ENCODE measurements at regions not wholly inside any gene's neighbourhood (a gene's known extent, or its start where the extent isn't known, plus 50 kb on each side); places are given as distances from the start of the nearest gene placed in this dataset.

- Mint-ChIP-seq H3K27me3 (ENCODE audit: low read depth, unreplicated experiment) (no peaks in the 10 kb centered on the region), H3K27ac (ENCODE audit: unreplicated experiment) (peak overlapping the region; percentile 98), H3K4me1 (ENCODE audit: low read depth, unreplicated experiment) (peaks cover 26% of the 10 kb centered on the region), H3K9me3 (ENCODE audit: unreplicated experiment) (no peaks in the 10 kb centered on the region), H3K4me3 (ENCODE audit: unreplicated experiment) (peak overlapping the region; percentile 29), H3K36me3 (ENCODE audit: low read depth, unreplicated experiment) (no peaks in the 10 kb centered on the region)
- Histone ChIP-seq H3K9ac (ENCODE audit: low read length) (peak overlapping the region; percentile 49), H3K4me2 (ENCODE audit: low read length) (peak overlapping the region; percentile 75), H3K36me3 (ENCODE audit: insufficient read depth, low read length) (no peaks in the 10 kb centered on the region), H3K4me1 (ENCODE audit: insufficient read depth, low read length) (peaks cover 25% of the 10 kb centered on the region), H4K20me1 (ENCODE audit: insufficient read depth, low read length) (no peaks in the 10 kb centered on the region), H3K4me3 (ENCODE audit: insufficient read depth, low read depth, low read length) (no peak overlapping the region), H2AFZ (ENCODE audit: low read depth, low read length) (no peak overlapping the region), H3K9me3 (ENCODE audit: insufficient read depth, low read depth, low read length) (no peaks in the 10 kb centered on the region), H3K27ac (ENCODE audit: low read depth, low read length) (peak overlapping the region; percentile 79), H3K27me3 (ENCODE audit: insufficient read depth, low read length) (no peaks in the 10 kb centered on the region), H3K79me2 (ENCODE audit: insufficient read depth, low read length) (no peaks in the 10 kb centered on the region)
- TF ChIP-seq CTCF (IDR thresholded peaks at IDR 0.05; ENCODE audit: insufficient read depth, low read depth, low read length) (no peak), EZH2 (IDR thresholded peaks at IDR 0.05; ENCODE audit: insufficient read depth, low read length) (no peak)
- DNase-seq (ENCODE audit: low read depth) (peak; percentile 70), FAIRE-seq (no peak)
These were observed 105.6 kb upstream of the SLC4A7 start for GRCh38 chr3:27589795-27590194.

GRCh38 chr3:27585429-27585828 lies 101.2 kb upstream of the SLC4A7 start:
- Histone ChIP-seq H3K9me3 (ENCODE audit: insufficient read depth, low read depth, low read length) (no peaks in the 10 kb centered on the region), H2AFZ (ENCODE audit: low read depth, low read length) (peak overlapping the region; percentile 24), H3K4me3 (ENCODE audit: insufficient read depth, low read depth, low read length) (no peak overlapping the region), H3K79me2 (ENCODE audit: insufficient read depth, low read length) (no peaks in the 10 kb centered on the region), H4K20me1 (ENCODE audit: insufficient read depth, low read length) (no peaks in the 10 kb centered on the region), H3K4me1 (ENCODE audit: insufficient read depth, low read length) (peaks cover 13% of the 10 kb centered on the region), H3K27ac (ENCODE audit: low read depth, low read length) (no peak overlapping the region), H3K9ac (ENCODE audit: low read length) (no peak overlapping the region), H3K27me3 (ENCODE audit: insufficient read depth, low read length) (no peaks in the 10 kb centered on the region), H3K36me3 (ENCODE audit: insufficient read depth, low read length) (no peaks in the 10 kb centered on the region), H3K4me2 (ENCODE audit: low read length) (no peak overlapping the region)
- peaks cover 2% of the 10 kb centered on the region for H3K9me3 Mint-ChIP-seq (ENCODE audit: unreplicated experiment)
- FAIRE-seq: no peak
- H3K36me3 Mint-ChIP-seq (ENCODE audit: low read depth, unreplicated experiment): no peaks in the 10 kb centered on the region
- no peak for DNase-seq (ENCODE audit: low read depth)
- H3K4me1 Mint-ChIP-seq (ENCODE audit: low read depth, unreplicated experiment): peaks cover 10% of the 10 kb centered on the region
- H3K4me3 Mint-ChIP-seq (ENCODE audit: unreplicated experiment): no peak overlapping the region
- H3K27me3 Mint-ChIP-seq (ENCODE audit: low read depth, unreplicated experiment): no peaks in the 10 kb centered on the region
- no peak overlapping the region for H3K27ac Mint-ChIP-seq (ENCODE audit: unreplicated experiment)
- TF ChIP-seq CTCF (IDR thresholded peaks at IDR 0.05; ENCODE audit: insufficient read depth, low read depth, low read length) (no peak), EZH2 (IDR thresholded peaks at IDR 0.05; ENCODE audit: insufficient read depth, low read length) (no peak)

GRCh38 chr3:27584874-27585273 lies 100.7 kb upstream of the SLC4A7 start:
- TF ChIP-seq CTCF (IDR thresholded peaks at IDR 0.05; ENCODE audit: insufficient read depth, low read depth, low read length): no peak
- no peak for TF ChIP-seq EZH2 (IDR thresholded peaks at IDR 0.05; ENCODE audit: insufficient read depth, low read length)
- Mint-ChIP-seq H3K27ac (ENCODE audit: unreplicated experiment) (no peak overlapping the region), H3K4me1 (ENCODE audit: low read depth, unreplicated experiment) (peaks cover 5% of the 10 kb centered on the region), H3K27me3 (ENCODE audit: low read depth, unreplicated experiment) (no peaks in the 10 kb centered on the region), H3K36me3 (ENCODE audit: low read depth, unreplicated experiment) (no peaks in the 10 kb centered on the region), H3K9me3 (ENCODE audit: unreplicated experiment) (peaks cover 2% of the 10 kb centered on the region), H3K4me3 (ENCODE audit: unreplicated experiment) (no peak overlapping the region)
- no peak for FAIRE-seq
- no peaks in the 10 kb centered on the region for H4K20me1 ChIP-seq (ENCODE audit: insufficient read depth, low read length)
- no peaks in the 10 kb centered on the region for H3K27me3 ChIP-seq (ENCODE audit: insufficient read depth, low read length)
- peaks cover 7% of the 10 kb centered on the region for H3K4me1 ChIP-seq (ENCODE audit: insufficient read depth, low read length)
- no peaks in the 10 kb centered on the region for H3K9me3 ChIP-seq (ENCODE audit: insufficient read depth, low read depth, low read length)
- DNase-seq (ENCODE audit: low read depth): no peak
- H3K4me2 ChIP-seq (ENCODE audit: low read length): no peak overlapping the region
- no peak overlapping the region for H3K4me3 ChIP-seq (ENCODE audit: insufficient read depth, low read depth, low read length)
- H3K79me2 ChIP-seq (ENCODE audit: insufficient read depth, low read length): no peaks in the 10 kb centered on the region
- no peaks in the 10 kb centered on the region for H3K36me3 ChIP-seq (ENCODE audit: insufficient read depth, low read length)
- H3K9ac ChIP-seq (ENCODE audit: low read length): no peak overlapping the region
- no peak overlapping the region for H2AFZ ChIP-seq (ENCODE audit: low read depth, low read length)
- no peak overlapping the region for H3K27ac ChIP-seq (ENCODE audit: low read depth, low read length)

Data from astrocyte (in vitro differentiated cells and primary cell).